ENCODE measurements at regions not wholly inside any gene's neighbourhood (a gene's known extent, or its start where the extent isn't known, plus 50 kb on each side); places are given as distances from the start of the nearest gene placed in this dataset.

DNA sequence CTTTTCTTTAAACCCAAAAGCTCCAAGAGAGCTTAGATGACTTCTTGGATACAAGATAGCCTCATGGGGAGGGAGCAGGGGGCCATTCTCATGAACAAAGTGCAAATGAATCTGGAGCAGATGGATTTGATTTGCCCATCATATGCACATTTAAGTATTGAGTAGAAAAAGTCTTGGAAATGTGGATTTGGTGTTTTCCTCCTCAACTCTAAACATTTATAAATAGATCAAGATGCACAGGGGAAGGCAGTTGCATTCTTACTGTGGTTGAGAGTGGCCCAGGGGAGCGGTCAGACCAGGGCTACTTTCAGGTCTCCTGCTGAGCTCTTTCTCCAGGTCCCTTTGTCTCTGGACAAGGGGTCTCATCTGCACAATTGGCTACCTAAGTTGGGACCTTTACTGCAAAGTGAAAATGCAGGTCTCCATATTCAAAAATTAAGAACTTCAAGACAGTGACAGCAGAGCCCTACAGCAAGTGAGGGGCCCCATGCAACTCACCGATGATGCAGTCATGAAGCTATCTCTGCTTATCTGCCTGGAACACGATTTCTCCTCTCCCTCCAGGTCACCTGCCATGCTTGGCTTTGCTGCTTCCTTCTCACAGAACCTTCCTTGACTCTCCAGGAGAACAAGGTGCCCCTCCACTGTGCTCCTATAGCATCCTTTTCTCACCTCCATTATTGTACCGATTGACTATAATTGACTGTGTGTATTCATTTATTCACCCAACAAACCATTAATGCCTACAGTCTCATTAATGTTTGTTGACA lies 145.4 kb downstream of the LPIN1 start:
- TF ChIP-seq, protein P1, sequence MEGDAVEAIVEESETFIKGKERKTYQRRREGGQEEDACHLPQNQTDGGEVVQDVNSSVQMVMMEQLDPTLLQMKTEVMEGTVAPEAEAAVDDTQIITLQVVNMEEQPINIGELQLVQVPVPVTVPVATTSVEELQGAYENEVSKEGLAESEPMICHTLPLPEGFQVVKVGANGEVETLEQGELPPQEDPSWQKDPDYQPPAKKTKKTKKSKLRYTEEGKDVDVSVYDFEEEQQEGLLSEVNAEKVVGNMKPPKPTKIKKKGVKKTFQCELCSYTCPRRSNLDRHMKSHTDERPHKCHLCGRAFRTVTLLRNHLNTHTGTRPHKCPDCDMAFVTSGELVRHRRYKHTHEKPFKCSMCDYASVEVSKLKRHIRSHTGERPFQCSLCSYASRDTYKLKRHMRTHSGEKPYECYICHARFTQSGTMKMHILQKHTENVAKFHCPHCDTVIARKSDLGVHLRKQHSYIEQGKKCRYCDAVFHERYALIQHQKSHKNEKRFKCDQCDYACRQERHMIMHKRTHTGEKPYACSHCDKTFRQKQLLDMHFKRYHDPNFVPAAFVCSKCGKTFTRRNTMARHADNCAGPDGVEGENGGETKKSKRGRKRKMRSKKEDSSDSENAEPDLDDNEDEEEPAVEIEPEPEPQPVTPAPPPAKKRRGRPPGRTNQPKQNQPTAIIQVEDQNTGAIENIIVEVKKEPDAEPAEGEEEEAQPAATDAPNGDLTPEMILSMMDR (IDR thresholded peaks at IDR 0.05) = no peak
- no peak for TF ChIP-seq POLR2A (IDR thresholded peaks at IDR 0.05)
